Embryonic facial prominence (tissue), 1 donor: ENCODE measurements at regions not wholly inside any gene's neighbourhood (a gene's known extent, or its start where the extent isn't known, plus 50 kb on each side); places are given as distances from the start of the nearest gene placed in this dataset.
A peak's percentile ranks its signal among the peaks of the same experiment; 100 is the strongest.

Source experiments
- DNase-seq: peaks from one replicate; pipeline ENCODE4 v3.0.0-alpha.2; 2016; ENCODE audit errors: extremely low spot score

GRCh38 chr3:181442066-181442465, 269.7 kb upstream of the SOX2 start:
- DNase-seq, result no peak

- DNase-seq, result no peak
Observed at GRCh38 chr3:181432992-181433391, 278.7 kb upstream of the SOX2 start.

GRCh38 chr3:181431748-181432147, 280.0 kb upstream of the SOX2 start:
- DNase-seq, result no peak

GRCh38 chr3:181425074-181425473, 286.7 kb upstream of the SOX2 start:
- no peak for DNase-seq

- no peak for DNase-seq
Observed at GRCh38 chr3:181418233-181418632, 293.5 kb upstream of the SOX2 start.

- DNase-seq, result peak; percentile 17
Observed at GRCh38 chr3:181417748-181418147, 294.0 kb upstream of the SOX2 start.

GRCh38 chr3:181410870-181411269, 300.9 kb upstream of the SOX2 start:
- no peak for DNase-seq

- no peak for DNase-seq
Observed at GRCh38 chr3:181403876-181404660, 307.7 kb upstream of the SOX2 start.

GRCh38 chr3:181402347-181402746, 309.4 kb upstream of the SOX2 start:
- DNase-seq, result no peak

- DNase-seq, result no peak
Observed at GRCh38 chr3:181384970-181385369, 326.8 kb upstream of the SOX2 start.

- no peak for DNase-seq
Observed at GRCh38 chr3:181383760-181384159, 328.0 kb upstream of the SOX2 start.

- no peak for DNase-seq
Observed at GRCh38 chr3:181383201-181383600, 328.5 kb upstream of the SOX2 start.

GRCh38 chr3:181382656-181383055, 329.1 kb upstream of the SOX2 start:
- DNase-seq, result no peak

- DNase-seq, result no peak
Observed at GRCh38 chr3:181379278-181379677, 332.4 kb upstream of the SOX2 start.

- DNase-seq, result no peak
Observed at GRCh38 chr3:181369637-181370036, 342.1 kb upstream of the SOX2 start.

- no peak for DNase-seq
Observed at GRCh38 chr3:181363231-181363630, 348.5 kb upstream of the SOX2 start.

- DNase-seq, result no peak
Observed at GRCh38 chr3:181362378-181362777, 349.3 kb upstream of the SOX2 start.

- DNase-seq, result no peak
Observed at GRCh38 chr3:181358562-181358961, 353.2 kb upstream of the SOX2 start.

GRCh38 chr3:181358060-181358459, 353.7 kb upstream of the SOX2 start:
- DNase-seq, result no peak

- DNase-seq, result no peak
Observed at GRCh38 chr3:181354140-181354539, 357.6 kb upstream of the SOX2 start.

- DNase-seq, result no peak
Observed at GRCh38 chr3:181344331-181344730, 354.8 kb upstream of the DNAJC19 start.

GRCh38 chr3:181336597-181336996, 347.1 kb upstream of the DNAJC19 start:
- DNase-seq, result no peak

- DNase-seq, result no peak
Observed at GRCh38 chr3:181333394-181333793, 343.9 kb upstream of the DNAJC19 start.
